Fibroblast of the aortic adventitia (primary cell): ENCODE measurements at regions not wholly inside any gene's neighbourhood (a gene's known extent, or its start where the extent isn't known, plus 50 kb on each side); places are given as distances from the start of the nearest gene placed in this dataset.

Experiments used
- DNase-seq: peaks from one replicate; pipeline ENCODE4 v3.0.0-alpha.2; 2010; ENCODE audit warnings: low read depth
- H3K4me3 ChIP-seq: 2 replicates; pipeline ENCODE4 v1.5.1; 2011; ENCODE audit warnings: low read depth, mild to moderate bottlenecking, control low read depth, low read length, moderate library complexity
- CTCF ChIP-seq: IDR thresholded peaks from 2 replicates; pipeline ENCODE4 v1.5.1; 2011; ENCODE audit warnings: mild to moderate bottlenecking, low read length, control low read depth, inconsistent platforms; ENCODE audit not compliant: insufficient read depth

- H3K4me3 ChIP-seq: no peak overlapping the region
- no peak for DNase-seq
- no peak for TF ChIP-seq CTCF
Observed at GRCh38 chr12:98137278-98137677, 378.1 kb upstream of the TMPO start.

GRCh38 chr12:98144953-98145352 lies 370.4 kb upstream of the TMPO start:
- no peak for DNase-seq
- no peak for TF ChIP-seq CTCF
- no peak overlapping the region for H3K4me3 ChIP-seq

GRCh38 chr12:98146043-98146442 lies 369.3 kb upstream of the TMPO start:
- no peak for TF ChIP-seq CTCF

GRCh38 chr12:98146487-98146886 lies 368.9 kb upstream of the TMPO start:
- H3K4me3 ChIP-seq: no peak overlapping the region
- DNase-seq: no peak

More at GRCh38 chr12:98146043-98146442, 369.3 kb upstream of the TMPO start:
- no peak for DNase-seq
- no peak overlapping the region for H3K4me3 ChIP-seq

GRCh38 chr12:98149270-98149669 lies 366.1 kb upstream of the TMPO start:
- H3K4me3 ChIP-seq: no peak overlapping the region
- no peak for DNase-seq
- no peak for TF ChIP-seq CTCF

More at GRCh38 chr12:98146487-98146886, 368.9 kb upstream of the TMPO start:
- TF ChIP-seq CTCF: no peak

GRCh38 chr12:98149691-98150210 lies 365.6 kb upstream of the TMPO start:
- H3K4me3 ChIP-seq: no peak overlapping the region
- TF ChIP-seq CTCF: no peak
- no peak for DNase-seq

- no peak for TF ChIP-seq CTCF
- H3K4me3 ChIP-seq: no peak overlapping the region
- DNase-seq: no peak
Observed at GRCh38 chr12:98151105-98151590, 364.2 kb upstream of the TMPO start.
